ENCODE measurements at regions not wholly inside any gene's neighbourhood (a gene's known extent, or its start where the extent isn't known, plus 50 kb on each side); places are given as distances from the start of the nearest gene placed in this dataset.

- no peak for DNase-seq (ENCODE audit: low spot score)
These were observed 86.5 kb upstream of the KAZN start for GRCh38 chr1:14511796-14512585.

GRCh38 chr1:14513111-14513510, 85.4 kb upstream of the KAZN start:
- ATAC-seq, result no peak
- DNase-seq (ENCODE audit: low spot score), result no peak

More at GRCh38 chr1:14511796-14512585, 86.5 kb upstream of the KAZN start:
- ATAC-seq, result no peak

- ATAC-seq, result no peak
- DNase-seq (ENCODE audit: low spot score), result no peak
These were observed 83.7 kb upstream of the KAZN start for GRCh38 chr1:14514739-14515138.

- DNase-seq (ENCODE audit: low spot score) (no peak), ATAC-seq (no peak)
These were observed 81.3 kb upstream of the KAZN start for GRCh38 chr1:14516974-14517840.

GRCh38 chr1:14517841-14518180, 80.7 kb upstream of the KAZN start:
- no peak for DNase-seq (ENCODE audit: low spot score)
- no peak for ATAC-seq

- no peak for DNase-seq (ENCODE audit: low spot score)
These were observed 78.5 kb upstream of the KAZN start for GRCh38 chr1:14519976-14520375.

GRCh38 chr1:14520514-14521163, 77.8 kb upstream of the KAZN start:
- ATAC-seq, result no peak
- no peak for DNase-seq (ENCODE audit: low spot score)

More at GRCh38 chr1:14519976-14520375, 78.5 kb upstream of the KAZN start:
- no peak for ATAC-seq

- DNase-seq (ENCODE audit: low spot score) (no peak), ATAC-seq (no peak)
These were observed 76.9 kb upstream of the KAZN start for GRCh38 chr1:14521622-14522021.

- no peak for ATAC-seq
These were observed 76.2 kb upstream of the KAZN start for GRCh38 chr1:14522077-14522925.

GRCh38 chr1:14522926-14523241, 75.6 kb upstream of the KAZN start:
- DNase-seq (ENCODE audit: low spot score), result no peak
- ATAC-seq, result no peak

More at GRCh38 chr1:14522077-14522925, 76.2 kb upstream of the KAZN start:
- no peak for DNase-seq (ENCODE audit: low spot score)

GRCh38 chr1:14524826-14525636, 73.5 kb upstream of the KAZN start:
- DNase-seq (ENCODE audit: low spot score), result no peak
- no peak for ATAC-seq

GRCh38 chr1:14529475-14529874, 69.0 kb upstream of the KAZN start:
- no peak for ATAC-seq
- DNase-seq (ENCODE audit: low spot score), result no peak

- no peak for ATAC-seq
- no peak for DNase-seq (ENCODE audit: low spot score)
These were observed 67.0 kb upstream of the KAZN start for GRCh38 chr1:14531519-14531918.

GRCh38 chr1:14535619-14536355, 62.7 kb upstream of the KAZN start:
- ATAC-seq (peak; percentile 77), DNase-seq (ENCODE audit: low spot score) (no peak)

- ATAC-seq (no peak), DNase-seq (ENCODE audit: low spot score) (no peak)
These were observed 60.1 kb upstream of the KAZN start for GRCh38 chr1:14538335-14538734.

GRCh38 chr1:14539309-14539708, 59.2 kb upstream of the KAZN start:
- DNase-seq (ENCODE audit: low spot score) (no peak), ATAC-seq (no peak)

- ATAC-seq (no peak), DNase-seq (ENCODE audit: low spot score) (no peak)
These were observed 58.4 kb upstream of the KAZN start for GRCh38 chr1:14539953-14540563.

- no peak for DNase-seq (ENCODE audit: low spot score)
- no peak for ATAC-seq
These were observed 57.1 kb upstream of the KAZN start for GRCh38 chr1:14541348-14541747.
